PC-9 (cell line): ENCODE measurements at regions not wholly inside any gene's neighbourhood (a gene's known extent, or its start where the extent isn't known, plus 50 kb on each side); places are given as distances from the start of the nearest gene placed in this dataset.

Experiments
- BruUV-seq: library from RNA; stranded (reverse); fragments of 400-500 nt; replicated peaks from 2 replicates; lab custom pipeline; 2021; lab: Mats Ljungman, UMichigan
- CTCF ChIA-PET: fragments of 300-600 bp; sonication (Branson Sonifier 250); formaldehyde crosslinking; loops from one replicate; lab custom pipeline; 2022; ENCODE audit warnings: antibody characterized with exemption; lab: Charles Lee
- POLR2A ChIA-PET: fragments of 300-600 bp; sonication (Branson Sonifier 250); formaldehyde crosslinking; loops from one replicate; lab custom pipeline; 2022; ENCODE audit warnings: antibody characterized with exemption; ENCODE audit not compliant: unreplicated experiment; lab: Charles Lee
- DNase-seq, 2 experiments: peaks; one replicate each; pipeline versions ENCODE4 v3.0.0 to v3.0.0-alpha.2; 2015 to 2022; ENCODE audit warnings: mixed read lengths in 1 of 2
- H2AFZ ChIP-seq: fragments of 200-600 bp; sonication (generic); 2 replicates; pipeline ENCODE4 v1.8.1; 2017; ENCODE audit warnings: antibody characterized with exemption
- H3F3A ChIP-seq: fragments of 200-600 bp; sonication (generic); 2 replicates; pipeline ENCODE4 v1.8.1; 2017; ENCODE audit warnings: antibody characterized with exemption, mild to moderate bottlenecking, low read depth; ENCODE audit not compliant: insufficient read depth
- H3K27ac ChIP-seq: fragments of 200-600 bp; sonication (generic); 2 replicates; pipeline ENCODE4 v1.6.1; 2016; ENCODE audit warnings: mixed run types
- H3K27me3 ChIP-seq: fragments of 200-600 bp; sonication (generic); 2 replicates; pipeline ENCODE4 v1.6.1; 2016; ENCODE audit warnings: low read depth, mixed run types; ENCODE audit not compliant: insufficient read depth
- H3K36me3 ChIP-seq: fragments of 200-600 bp; sonication (generic); 2 replicates; pipeline ENCODE4 v1.6.1; 2016; ENCODE audit warnings: low read depth, mixed run types
- H3K4me1 ChIP-seq: fragments of 200-600 bp; sonication (generic); replicated peaks from 2 replicates; pipeline ENCODE4 v1.6.1; 2016; ENCODE audit warnings: mixed run types; ENCODE audit not compliant: insufficient read depth
- H3K4me2 ChIP-seq: fragments of 200-600 bp; sonication (generic); 2 replicates; pipeline ENCODE4 v1.6.1; 2017; ENCODE audit warnings: mixed run types
- H3K4me3 ChIP-seq: fragments of 200-600 bp; sonication (generic); 2 replicates; pipeline ENCODE4 v1.6.1; 2016; ENCODE audit warnings: mixed run types
- H3K79me2 ChIP-seq: fragments of 200-600 bp; sonication (generic); 2 replicates; pipeline ENCODE4 v1.6.1; 2017; ENCODE audit warnings: low read depth, mixed run types
- H3K9me2 ChIP-seq: fragments of 200-600 bp; sonication (generic); 2 replicates; pipeline ENCODE4 v1.8.1; 2017; ENCODE audit warnings: mild to moderate bottlenecking; ENCODE audit not compliant: insufficient read depth
- H3K9me3 ChIP-seq: fragments of 200-600 bp; sonication (generic); 2 replicates; pipeline ENCODE4 v1.8.1; 2016; ENCODE audit warnings: low read depth; ENCODE audit not compliant: insufficient read depth
- H4K20me1 ChIP-seq: fragments of 200-600 bp; sonication (generic); 2 replicates; pipeline ENCODE4 v1.8.1; 2017; ENCODE audit not compliant: insufficient read depth
- CTCF ChIP-seq: fragments of 200-600 bp; sonication (generic); conservative IDR thresholded peaks from 2 replicates; pipeline ENCODE4 v1.6.1; 2017; ENCODE audit warnings: mixed run types, antibody characterized with exemption, mild to moderate bottlenecking, moderate library complexity
- EZH2 ChIP-seq: fragments of 200-600 bp; sonication (generic); IDR thresholded peaks from 2 replicates; pipeline ENCODE4 v1.8.0; 2017; ENCODE audit warnings: antibody characterized with exemption, low read depth
- intact Hi-C: fragments of 100-400 bp; cut with micrococcal nuclease; formaldehyde crosslinking; loops from one replicate; pipeline ENCODE4 v1.10.0; 2022; ENCODE audit not compliant: unreplicated experiment

- Histone ChIP-seq H3F3A (no peaks in the 10 kb centered on the region), H3K9me2 (no peaks in the 10 kb centered on the region; the same call in 1 of the 2 replicates), H3K9me3 (no peaks in the 10 kb centered on the region), H3K27ac (no peak overlapping the region), H4K20me1 (no peaks in the 10 kb centered on the region), H3K4me1 (no peaks in the 10 kb centered on the region), H3K4me3 (no peak overlapping the region), H3K79me2 (no peaks in the 10 kb centered on the region), H3K36me3 (no peaks in the 10 kb centered on the region), H3K4me2 (no peak overlapping the region), H2AFZ (no peak overlapping the region), H3K27me3 (no peaks in the 10 kb centered on the region)
- POLR2A ChIA-PET = no interaction called here
- CTCF ChIA-PET = no interaction called here
- intact Hi-C loops = no loop called here
- DNase-seq = no peak
- BruUV-seq = no TSS peak
- TF ChIP-seq EZH2 = no peak
- no peak for TF ChIP-seq CTCF
These were observed 497.4 kb downstream of the SIPA1L2 start for GRCh38 chr1:232132572-232132971.

GRCh38 chr1:232131715-232132391 lies 498.1 kb downstream of the SIPA1L2 start:
- Histone ChIP-seq H3K4me3 (no peak overlapping the region), H3K9me3 (no peaks in the 10 kb centered on the region), H3K36me3 (no peaks in the 10 kb centered on the region), H3F3A (no peaks in the 10 kb centered on the region), H3K27me3 (no peaks in the 10 kb centered on the region), H3K4me1 (no peaks in the 10 kb centered on the region), H4K20me1 (no peaks in the 10 kb centered on the region), H3K79me2 (no peaks in the 10 kb centered on the region), H3K4me2 (no peak overlapping the region), H2AFZ (no peak overlapping the region), H3K27ac (no peak overlapping the region), H3K9me2 (no peaks in the 10 kb centered on the region; the same call in 1 of the 2 replicates)
- ChIA-PET CTCF (no interaction called here), POLR2A (interaction anchor here (0.6 kb wide), 1 partner anchor 265 kb away, joined by 3 read pairs; no protein-coding TSS in a partner anchor)
- TF ChIP-seq EZH2 = no peak
- no TSS peak for BruUV-seq
- DNase-seq = no peak
- intact Hi-C loops = no loop called here

DNA sequence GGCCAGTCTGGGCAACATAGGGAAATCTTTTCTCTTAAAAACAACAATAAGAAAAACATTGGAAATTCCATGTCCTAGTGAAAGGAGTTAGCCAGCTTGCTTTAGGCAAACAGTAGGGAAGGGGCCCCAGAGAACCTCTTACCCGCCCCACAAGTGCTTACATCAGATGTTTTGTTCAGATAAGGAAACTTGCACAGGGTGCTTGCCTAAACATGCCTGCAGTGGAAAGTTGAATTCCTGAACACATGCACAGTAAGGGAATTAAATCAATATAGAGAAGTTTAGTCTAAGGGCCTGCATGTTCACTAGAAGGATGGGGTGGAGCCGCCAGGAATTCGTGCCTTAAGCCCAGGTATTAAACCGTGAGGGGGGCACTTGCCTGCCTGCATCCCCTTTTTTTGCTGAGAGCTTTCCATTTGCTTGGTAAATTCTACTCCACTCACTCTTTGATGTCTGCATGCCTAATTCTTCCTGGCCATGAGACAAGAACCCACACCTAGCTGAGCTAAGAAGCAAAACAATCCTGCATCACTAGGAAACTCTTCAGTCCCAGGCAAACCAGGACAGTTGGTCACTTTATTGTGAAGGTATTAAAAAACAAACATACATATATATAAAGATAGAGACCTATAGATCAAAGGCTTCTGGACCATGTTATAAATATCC lies 499.0 kb downstream of the SIPA1L2 start:
- no peak overlapping the region for H2AFZ ChIP-seq
- H3K4me1 ChIP-seq = no peaks in the 10 kb centered on the region
- no peaks in the 10 kb centered on the region; the same call in none of the 2 replicates for H3K9me2 ChIP-seq
- H4K20me1 ChIP-seq = no peaks in the 10 kb centered on the region
- no peaks in the 10 kb centered on the region for H3K9me3 ChIP-seq
- H3K27ac ChIP-seq = no peak overlapping the region
- H3F3A ChIP-seq = no peaks in the 10 kb centered on the region
- TF ChIP-seq CTCF (no peak), EZH2 (no peak)
- intact Hi-C loops = no loop called here
- H3K36me3 ChIP-seq = no peaks in the 10 kb centered on the region
- H3K79me2 ChIP-seq = no peaks in the 10 kb centered on the region
- H3K4me2 ChIP-seq = no peak overlapping the region
- H3K4me3 ChIP-seq = no peak overlapping the region
- DNase-seq = no peak
- H3K27me3 ChIP-seq = no peaks in the 10 kb centered on the region
- ChIA-PET CTCF (no interaction called here), POLR2A (no interaction called here)
- BruUV-seq = no TSS peak
